Heart right ventricle (tissue), 16 donors: ENCODE measurements at regions not wholly inside any gene's neighbourhood (a gene's known extent, or its start where the extent isn't known, plus 50 kb on each side); places are given as distances from the start of the nearest gene placed in this dataset.
"Not testable (repeated sequence)": the region's sequence is repeated elsewhere in the genome, so short reads cannot be mapped to it uniquely, and the experiment has no call there.

Source experiments
- ATAC-seq, 8 donors: fragments of 200-7000 bp; cut with Tn5 transposase; one replicate each; pipeline ENCODE4 v1.9.1; 2020; ENCODE audit warnings: mild to moderate bottlenecking in 8 of 8, moderate library complexity in 8 of 8, moderate number of reproducible peaks in 1 of 8
- DNase-seq, 2 donors: peaks; one replicate each; pipeline ENCODE4 v3.0.0-alpha.2; 2020
- H3K27ac ChIP-seq, 10 donors: fragments of 200-600 bp; sonication (generic) in 2 of 10; one replicate each; pipeline versions ENCODE4 v1.5.0 to v1.8.0; 2020 to 2022; ENCODE audit warnings: mild to moderate bottlenecking in 3 of 10
- H3K27me3 ChIP-seq, 7 donors: fragments of 200-600 bp; one replicate each; pipeline ENCODE4 v1.8.0; 2021 to 2022; ENCODE audit warnings: mild to moderate bottlenecking in 2 of 7
- H3K36me3 ChIP-seq, 9 donors: fragments of 200-600 bp; sonication (generic) in 1 of 9; one replicate each; pipeline versions ENCODE4 v1.5.0 to v1.8.0; 2020 to 2022; ENCODE audit warnings: mild to moderate bottlenecking in 2 of 9
- H3K4me1 ChIP-seq, 9 donors: fragments of 200-600 bp; sonication (generic) in 1 of 9; one replicate each; pipeline versions ENCODE4 v1.5.0 to v1.8.0; 2020 to 2022; ENCODE audit warnings: mild to moderate bottlenecking in 4 of 9
- H3K4me3 ChIP-seq, 10 donors: fragments of 200-600 bp; sonication (generic) in 2 of 10; one replicate each; pipeline versions ENCODE4 v1.5.0 to v1.8.0; 2020 to 2022; ENCODE audit warnings: mild to moderate bottlenecking in 7 of 10, moderate library complexity in 2 of 10
- H3K9me3 ChIP-seq, 11 donors: fragments of 200-600 bp in 10 of 11; sonication (generic) in 2 of 11; one replicate each; pipeline versions ENCODE4 v1.5.0 to v1.8.0; 2013 to 2022; ENCODE audit warnings: mild to moderate bottlenecking in 2 of 11, control low read depth in 1 of 11, moderate library complexity in 1 of 11
- CTCF ChIP-seq, 9 donors: fragments of 200-600 bp; sonication (generic) in 2 of 9; IDR thresholded peaks; one replicate each; pipeline versions ENCODE4 v1.5.0 to v1.8.0; 2021 to 2022; ENCODE audit warnings: antibody characterized with exemption in 9 of 9, mild to moderate bottlenecking in 5 of 9, moderate library complexity in 1 of 9
- WGBS, 2 donors: extraction: QIAGEN DNeasy Blood & Tissue Kit; methylation state at CpG; one replicate each; pipeline ENCODE4 v1.1.7; 2013; ENCODE audit warnings: inconsistent platforms in 1 of 2; 5-methylcytosine and 5-hydroxymethylcytosine counted together
- intact Hi-C, 10 donors: fragments of 100-400 bp; cut with DNase I; formaldehyde crosslinking; loops; one replicate each; pipeline versions ENCODE4 v1.11.1 to v1.14.2; 2022
- donor health status: Arrhythmogenic right ventricular cardiomyopathy.
- donor health status: ischemic (EF 13 %, LVEDD 7.1; RV severe dilation, severe dysfunction).
- donor health status: healthy with polysubstance abuse.
- donor health status: DM: no; HTN: yes; CAD: no.
- donor health status: DM: no; HTN: no; CAD: no.
- donor health status: ischemic (EF 25% LVEDD 6.9; RV normal size, moderate dysfunction).
- donor health status: ischemic (EF 25% LVEDD 5.7; RV mildly dilated, moderate dysfunction).
- donor health status: healthy.
- donor health status: DM: yes; HTN: yes; CAD: no.
- donor health status: Ischemic cardiomyopathy.
- donor health status: ischemic (EF 35%, LVEDD 5.7; RV mildly dilated, moderate dysfunction).
- donor health status: nonischemic (EF 11% LVEDD 7.7; RV severe dilation, severe dysfunction).
- donor health status: DM: yes; HTN: yes; CAD: no.
- donor health status: PGD.
- donor health status: ischemic (EF 29% LVEDD 5.4; RV normal size, mild dysfunction).
- donor health status: nonischemic (EF 23%, LVEDD 6.1; RV moderate dilation, normal function).

GRCh38 chr2:123514613-123515207 is 510.4 kb upstream of the CNTNAP5 start:
- TF ChIP-seq CTCF (IDR thresholded peaks at IDR 0.05) = peak in 1 of 9 donors; percentile 10
- Histone ChIP-seq H3K36me3 (no peaks in the 10 kb centered on the region), H3K9me3 (peaks cover 0 to 5% (median 0%) of the 10 kb centered on the region in 11 donors), H3K4me3 (no peak overlapping the region), H3K4me1 (no peaks in the 10 kb centered on the region), H3K27me3 (no peaks in the 10 kb centered on the region), H3K27ac (no peak overlapping the region)
- no peak for DNase-seq
- ATAC-seq = no peak
- intact Hi-C loops = no loop called here
- 67 to 73% methylated on average over 9 of the region's 9 CpGs for WGBS, 2 donors

- H3K36me3 ChIP-seq = no peaks in the 10 kb centered on the region
- no peak for ATAC-seq
- H3K4me3 ChIP-seq = no peak overlapping the region
- H3K9me3 ChIP-seq = peaks cover 0 to 16% (median 0%) of the 10 kb centered on the region in 11 donors
- H3K27me3 ChIP-seq = no peaks in the 10 kb centered on the region
- no peak overlapping the region for H3K27ac ChIP-seq
- WGBS, 2 donors = 58 to 62% methylated on average over 3 of the region's 3 CpGs
- DNase-seq = no peak
- intact Hi-C loops = no loop called here
- H3K4me1 ChIP-seq = peaks cover 0 to 10% (median 0%) of the 10 kb centered on the region in 9 donors
- no peak for TF ChIP-seq CTCF (IDR thresholded peaks at IDR 0.05)
Measured at GRCh38 chr2:123518367-123518766, 506.7 kb upstream of the CNTNAP5 start.

GRCh38 chr2:123521854-123522253 is 503.2 kb upstream of the CNTNAP5 start:
- TF ChIP-seq CTCF (IDR thresholded peaks at IDR 0.05) = no peak
- Histone ChIP-seq H3K27ac (peak overlapping the region in 1 of 10 donors; percentile 10), H3K36me3 (no peaks in the 10 kb centered on the region), H3K4me1 (peaks cover 0 to 10% (median 0%) of the 10 kb centered on the region in 9 donors), H3K4me3 (no peak overlapping the region), H3K9me3 (peaks cover 0 to 31% (median 4%) of the 10 kb centered on the region in 11 donors), H3K27me3 (no peaks in the 10 kb centered on the region)
- DNase-seq (no peak), ATAC-seq (peak in 4 of 8 donors; percentile 29 to 51 (median 43))
- intact Hi-C loops = no loop called here
- WGBS, 2 donors = 0 to 28% methylated on average over 1 of the region's 1 CpG

GRCh38 chr2:123522498-123522897 is 502.6 kb upstream of the CNTNAP5 start:
- ATAC-seq, H3K36me3 ChIP-seq, DNase-seq, H3K27ac ChIP-seq, intact Hi-C loops, H3K27me3 ChIP-seq, H3K4me3 ChIP-seq: not testable (repeated sequence)
- H3K4me1 ChIP-seq = peaks cover 0 to 10% (median 0%) of the 10 kb centered on the region in 9 donors
- WGBS, 2 donors = 86 to 87% methylated on average over 10 of the region's 10 CpGs
- peaks cover 0 to 36% (median 4%) of the 10 kb centered on the region in 11 donors for H3K9me3 ChIP-seq

GRCh38 chr2:123528996-123529707 is 495.9 kb upstream of the CNTNAP5 start:
- no peaks in the 10 kb centered on the region for H3K4me1 ChIP-seq
- no peak overlapping the region for H3K27ac ChIP-seq
- 85 to 94% methylated on average over 2 of the region's 2 CpGs for WGBS, 2 donors
- no peaks in the 10 kb centered on the region for H3K36me3 ChIP-seq
- no peak for TF ChIP-seq CTCF (IDR thresholded peaks at IDR 0.05)
- H3K27me3 ChIP-seq = no peaks in the 10 kb centered on the region
- intact Hi-C loops = no loop called here
- ATAC-seq = no peak
- DNase-seq = no peak
- H3K4me3 ChIP-seq = no peak overlapping the region
- peaks cover 0 to 21% (median 4%) of the 10 kb centered on the region in 11 donors for H3K9me3 ChIP-seq
